ENCODE measurements at regions not wholly inside any gene's neighbourhood (a gene's known extent, or its start where the extent isn't known, plus 50 kb on each side); places are given as distances from the start of the nearest gene placed in this dataset.

DNA sequence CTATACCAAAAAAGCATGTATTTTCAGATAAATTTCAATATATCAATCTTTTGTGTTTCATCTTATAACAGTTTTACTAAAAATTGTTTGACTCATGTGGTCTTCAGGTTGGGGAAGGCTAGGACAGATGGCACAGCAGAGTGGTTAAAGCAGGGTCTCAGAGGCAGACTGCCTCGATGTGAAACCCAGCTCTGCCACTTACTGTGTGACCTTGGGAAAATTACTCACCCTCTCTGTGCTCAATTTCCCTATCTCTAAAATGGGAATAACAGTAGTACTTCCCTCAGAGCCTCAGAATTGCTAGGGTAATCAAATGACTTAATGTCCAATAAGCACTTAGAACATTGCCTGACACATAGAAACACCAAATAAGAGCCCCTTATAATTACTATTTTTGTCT is 262.1 kb upstream of the FMN2 start:
- TF ChIP-seq, protein P1, sequence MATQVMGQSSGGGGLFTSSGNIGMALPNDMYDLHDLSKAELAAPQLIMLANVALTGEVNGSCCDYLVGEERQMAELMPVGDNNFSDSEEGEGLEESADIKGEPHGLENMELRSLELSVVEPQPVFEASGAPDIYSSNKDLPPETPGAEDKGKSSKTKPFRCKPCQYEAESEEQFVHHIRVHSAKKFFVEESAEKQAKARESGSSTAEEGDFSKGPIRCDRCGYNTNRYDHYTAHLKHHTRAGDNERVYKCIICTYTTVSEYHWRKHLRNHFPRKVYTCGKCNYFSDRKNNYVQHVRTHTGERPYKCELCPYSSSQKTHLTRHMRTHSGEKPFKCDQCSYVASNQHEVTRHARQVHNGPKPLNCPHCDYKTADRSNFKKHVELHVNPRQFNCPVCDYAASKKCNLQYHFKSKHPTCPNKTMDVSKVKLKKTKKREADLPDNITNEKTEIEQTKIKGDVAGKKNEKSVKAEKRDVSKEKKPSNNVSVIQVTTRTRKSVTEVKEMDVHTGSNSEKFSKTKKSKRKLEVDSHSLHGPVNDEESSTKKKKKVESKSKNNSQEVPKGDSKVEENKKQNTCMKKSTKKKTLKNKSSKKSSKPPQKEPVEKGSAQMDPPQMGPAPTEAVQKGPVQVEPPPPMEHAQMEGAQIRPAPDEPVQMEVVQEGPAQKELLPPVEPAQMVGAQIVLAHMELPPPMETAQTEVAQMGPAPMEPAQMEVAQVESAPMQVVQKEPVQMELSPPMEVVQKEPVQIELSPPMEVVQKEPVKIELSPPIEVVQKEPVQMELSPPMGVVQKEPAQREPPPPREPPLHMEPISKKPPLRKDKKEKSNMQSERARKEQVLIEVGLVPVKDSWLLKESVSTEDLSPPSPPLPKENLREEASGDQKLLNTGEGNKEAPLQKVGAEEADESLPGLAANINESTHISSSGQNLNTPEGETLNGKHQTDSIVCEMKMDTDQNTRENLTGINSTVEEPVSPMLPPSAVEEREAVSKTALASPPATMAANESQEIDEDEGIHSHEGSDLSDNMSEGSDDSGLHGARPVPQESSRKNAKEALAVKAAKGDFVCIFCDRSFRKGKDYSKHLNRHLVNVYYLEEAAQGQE (IDR thresholded peaks at IDR 0.05; ENCODE audit: insufficient replicate concordance, low read depth), result no peak
- TF ChIP-seq, protein P2, sequence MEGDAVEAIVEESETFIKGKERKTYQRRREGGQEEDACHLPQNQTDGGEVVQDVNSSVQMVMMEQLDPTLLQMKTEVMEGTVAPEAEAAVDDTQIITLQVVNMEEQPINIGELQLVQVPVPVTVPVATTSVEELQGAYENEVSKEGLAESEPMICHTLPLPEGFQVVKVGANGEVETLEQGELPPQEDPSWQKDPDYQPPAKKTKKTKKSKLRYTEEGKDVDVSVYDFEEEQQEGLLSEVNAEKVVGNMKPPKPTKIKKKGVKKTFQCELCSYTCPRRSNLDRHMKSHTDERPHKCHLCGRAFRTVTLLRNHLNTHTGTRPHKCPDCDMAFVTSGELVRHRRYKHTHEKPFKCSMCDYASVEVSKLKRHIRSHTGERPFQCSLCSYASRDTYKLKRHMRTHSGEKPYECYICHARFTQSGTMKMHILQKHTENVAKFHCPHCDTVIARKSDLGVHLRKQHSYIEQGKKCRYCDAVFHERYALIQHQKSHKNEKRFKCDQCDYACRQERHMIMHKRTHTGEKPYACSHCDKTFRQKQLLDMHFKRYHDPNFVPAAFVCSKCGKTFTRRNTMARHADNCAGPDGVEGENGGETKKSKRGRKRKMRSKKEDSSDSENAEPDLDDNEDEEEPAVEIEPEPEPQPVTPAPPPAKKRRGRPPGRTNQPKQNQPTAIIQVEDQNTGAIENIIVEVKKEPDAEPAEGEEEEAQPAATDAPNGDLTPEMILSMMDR (IDR thresholded peaks at IDR 0.05; ENCODE audit: insufficient read depth, low read length), result no peak
- no peak for TF ChIP-seq POLR2AphosphoS5 (IDR thresholded peaks at IDR 0.05; ENCODE audit: low read depth)
